Lower leg skin (tissue), 3 donors: ENCODE measurements at regions not wholly inside any gene's neighbourhood (a gene's known extent, or its start where the extent isn't known, plus 50 kb on each side); places are given as distances from the start of the nearest gene placed in this dataset.

Source experiments
- POLR2A ChIP-seq, 2 donors: fragments of 450-650 bp; IDR thresholded peaks; one replicate each; pipeline ENCODE4 v1.6.1; 2016 to 2017; ENCODE audit warnings: antibody characterized with exemption in 2 of 2, mild to moderate bottlenecking in 1 of 2, moderate library complexity in 1 of 2
- TF ChIP-seq, protein P1 (sequence below), 3 donors: fragments of 450-650 bp; IDR thresholded peaks; one replicate each; pipeline ENCODE4 v1.5.1; 2016; ENCODE audit warnings: antibody characterized with exemption in 3 of 3, mild to moderate bottlenecking in 3 of 3, moderate library complexity in 2 of 3

DNA sequence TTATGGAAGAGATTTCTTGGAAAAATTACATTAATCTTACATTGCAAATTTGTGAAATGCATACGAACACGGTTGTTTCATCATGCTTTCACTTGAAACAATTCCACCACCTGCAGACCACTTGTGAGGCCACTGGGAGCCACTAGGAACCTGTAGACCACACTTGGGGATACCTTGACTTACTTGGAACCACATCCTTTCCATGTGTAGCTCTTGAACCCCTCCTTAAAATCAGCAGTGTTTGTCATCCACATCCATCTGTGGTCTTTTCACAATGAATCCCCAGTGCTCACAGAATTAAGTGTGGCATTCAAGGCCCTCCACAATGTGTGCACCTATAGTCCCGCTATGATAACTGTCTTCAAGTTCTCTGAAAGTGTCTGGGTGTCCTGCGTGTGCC, 350.9 kb downstream of the MYCN start:
- TF ChIP-seq, protein P1, sequence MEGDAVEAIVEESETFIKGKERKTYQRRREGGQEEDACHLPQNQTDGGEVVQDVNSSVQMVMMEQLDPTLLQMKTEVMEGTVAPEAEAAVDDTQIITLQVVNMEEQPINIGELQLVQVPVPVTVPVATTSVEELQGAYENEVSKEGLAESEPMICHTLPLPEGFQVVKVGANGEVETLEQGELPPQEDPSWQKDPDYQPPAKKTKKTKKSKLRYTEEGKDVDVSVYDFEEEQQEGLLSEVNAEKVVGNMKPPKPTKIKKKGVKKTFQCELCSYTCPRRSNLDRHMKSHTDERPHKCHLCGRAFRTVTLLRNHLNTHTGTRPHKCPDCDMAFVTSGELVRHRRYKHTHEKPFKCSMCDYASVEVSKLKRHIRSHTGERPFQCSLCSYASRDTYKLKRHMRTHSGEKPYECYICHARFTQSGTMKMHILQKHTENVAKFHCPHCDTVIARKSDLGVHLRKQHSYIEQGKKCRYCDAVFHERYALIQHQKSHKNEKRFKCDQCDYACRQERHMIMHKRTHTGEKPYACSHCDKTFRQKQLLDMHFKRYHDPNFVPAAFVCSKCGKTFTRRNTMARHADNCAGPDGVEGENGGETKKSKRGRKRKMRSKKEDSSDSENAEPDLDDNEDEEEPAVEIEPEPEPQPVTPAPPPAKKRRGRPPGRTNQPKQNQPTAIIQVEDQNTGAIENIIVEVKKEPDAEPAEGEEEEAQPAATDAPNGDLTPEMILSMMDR (IDR thresholded peaks at IDR 0.05) = no peak
- TF ChIP-seq POLR2A (IDR thresholded peaks at IDR 0.05) = no peak
